ENCODE measurements at regions not wholly inside any gene's neighbourhood (a gene's known extent, or its start where the extent isn't known, plus 50 kb on each side); places are given as distances from the start of the nearest gene placed in this dataset.

GRCh38 chr3:28739647-28740046 is 391.0 kb upstream of the AZI2 start:
- Histone ChIP-seq H3K36me3 (no peaks in the 10 kb centered on the region), H3K27ac (no peak overlapping the region), H3K9me3 (no peaks in the 10 kb centered on the region), H3K4me3 (no peak overlapping the region), H3K27me3 (no peaks in the 10 kb centered on the region), H3K4me1 (peaks cover 6% of the 10 kb centered on the region)
- TF ChIP-seq POLR2AphosphoS5 (IDR thresholded peaks at IDR 0.05) (no peak), EP300 (IDR thresholded peaks at IDR 0.05) (no peak), CTCF (IDR thresholded peaks at IDR 0.05) (no peak)
- no peak for DNase-seq (ENCODE audit: low spot score in 2 of 2)
- 67% methylated on average over 1 of the region's 1 CpG for WGBS

GRCh38 chr3:28743271-28743670 is 394.6 kb upstream of the AZI2 start:
- Histone ChIP-seq H3K27me3 (no peaks in the 10 kb centered on the region), H3K9me3 (no peaks in the 10 kb centered on the region), H3K36me3 (no peaks in the 10 kb centered on the region), H3K4me1 (peaks cover 16% of the 10 kb centered on the region), H3K27ac (no peak overlapping the region), H3K4me3 (no peak overlapping the region)
- TF ChIP-seq POLR2A (IDR thresholded peaks at IDR 0.05): no peak
- no peak for TF ChIP-seq EP300 (IDR thresholded peaks at IDR 0.05)
- no peak for TF ChIP-seq POLR2AphosphoS5 (IDR thresholded peaks at IDR 0.05)
- TF ChIP-seq CTCF (IDR thresholded peaks at IDR 0.05): no peak
- WGBS: 86% methylated on average over 2 of the region's 2 CpGs
- no peak for DNase-seq (ENCODE audit: low spot score in 2 of 2)

GRCh38 chr3:28743831-28744230 is 395.2 kb upstream of the AZI2 start:
- Histone ChIP-seq H3K4me1 (peaks cover 16% of the 10 kb centered on the region), H3K27ac (no peak overlapping the region), H3K36me3 (no peaks in the 10 kb centered on the region), H3K9me3 (no peaks in the 10 kb centered on the region), H3K27me3 (no peaks in the 10 kb centered on the region), H3K4me3 (no peak overlapping the region)
- DNase-seq (ENCODE audit: low spot score in 2 of 2): no peak
- TF ChIP-seq POLR2AphosphoS5 (IDR thresholded peaks at IDR 0.05): no peak
- no peak for TF ChIP-seq EP300 (IDR thresholded peaks at IDR 0.05)
- TF ChIP-seq POLR2A (IDR thresholded peaks at IDR 0.05): no peak
- TF ChIP-seq CTCF (IDR thresholded peaks at IDR 0.05): no peak
- WGBS: 30% methylated on average over 4 of the region's 4 CpGs

- H3K36me3 ChIP-seq: no peaks in the 10 kb centered on the region
- H3K4me3 ChIP-seq: no peak overlapping the region
- 36% methylated on average over 4 of the region's 4 CpGs for WGBS
- H3K4me1 ChIP-seq: peaks cover 16% of the 10 kb centered on the region
- no peak for DNase-seq (ENCODE audit: low spot score in 2 of 2)
- H3K9me3 ChIP-seq: no peaks in the 10 kb centered on the region
- no peak overlapping the region for H3K27ac ChIP-seq
- H3K27me3 ChIP-seq: no peaks in the 10 kb centered on the region
- no peak for TF ChIP-seq POLR2AphosphoS5 (IDR thresholded peaks at IDR 0.05)
- no peak for TF ChIP-seq CTCF (IDR thresholded peaks at IDR 0.05)
- no peak for TF ChIP-seq POLR2A (IDR thresholded peaks at IDR 0.05)
- no peak for TF ChIP-seq EP300 (IDR thresholded peaks at IDR 0.05)
Observed at GRCh38 chr3:28745436-28745835, 396.8 kb upstream of the AZI2 start.

- H3K4me1 ChIP-seq: peaks cover 16% of the 10 kb centered on the region
- no peaks in the 10 kb centered on the region for H3K36me3 ChIP-seq
- WGBS: 60% methylated on average over 6 of the region's 6 CpGs
- no peaks in the 10 kb centered on the region for H3K27me3 ChIP-seq
- no peaks in the 10 kb centered on the region for H3K9me3 ChIP-seq
- TF ChIP-seq POLR2AphosphoS5 (IDR thresholded peaks at IDR 0.05) (no peak), CTCF (IDR thresholded peaks at IDR 0.05) (no peak), EP300 (IDR thresholded peaks at IDR 0.05) (no peak), POLR2A (IDR thresholded peaks at IDR 0.05) (no peak)
- DNase-seq (ENCODE audit: low spot score in 2 of 2): no peak
- no peak overlapping the region for H3K4me3 ChIP-seq
- no peak overlapping the region for H3K27ac ChIP-seq
Observed at GRCh38 chr3:28745916-28746617, 397.4 kb upstream of the AZI2 start.
